Endothelial cell (in vitro differentiated cells): ENCODE measurements at regions not wholly inside any gene's neighbourhood (a gene's known extent, or its start where the extent isn't known, plus 50 kb on each side); places are given as distances from the start of the nearest gene placed in this dataset.

Experiments used
- DNase-seq: peaks from one replicate; pipeline ENCODE4 v3.0.0; 2021; ENCODE audit warnings: low spot score
- H3K27ac Mint-ChIP-seq: one replicate; pipeline ENCODE4 v1.8.0; 2021; ENCODE audit warnings: mixed read lengths, inconsistent platforms; ENCODE audit not compliant: unreplicated experiment
- H3K27me3 Mint-ChIP-seq: one replicate; pipeline ENCODE4 v1.8.0; 2021; ENCODE audit warnings: mild to moderate bottlenecking, moderate library complexity, mixed read lengths, inconsistent platforms; ENCODE audit not compliant: unreplicated experiment
- H3K36me3 Mint-ChIP-seq: one replicate; pipeline ENCODE4 v1.8.0; 2021; ENCODE audit warnings: mild to moderate bottlenecking, low read depth, mixed read lengths, inconsistent platforms; ENCODE audit not compliant: unreplicated experiment
- H3K4me1 Mint-ChIP-seq: one replicate; pipeline ENCODE4 v1.8.0; 2021; ENCODE audit warnings: mild to moderate bottlenecking, mixed read lengths, inconsistent platforms; ENCODE audit not compliant: unreplicated experiment
- H3K4me3 Mint-ChIP-seq: one replicate; pipeline ENCODE4 v1.8.0; 2021; ENCODE audit warnings: mild to moderate bottlenecking, mixed read lengths, inconsistent platforms; ENCODE audit not compliant: unreplicated experiment
- H3K9me3 Mint-ChIP-seq: one replicate; pipeline ENCODE4 v1.8.0; 2021; ENCODE audit warnings: mixed read lengths, inconsistent platforms; ENCODE audit not compliant: unreplicated experiment
- CTCF ChIP-seq: fragments of 200-600 bp; sonication (generic); IDR thresholded peaks from one replicate; pipeline ENCODE4 v1.5.0; 2021; ENCODE audit warnings: antibody characterized with exemption; ENCODE audit not compliant: unreplicated experiment

GRCh38 chr13:69649063-69649392 lies 458.6 kb upstream of the ATXN8OS start:
- Mint-ChIP-seq H3K9me3 (no peaks in the 10 kb centered on the region), H3K36me3 (no peaks in the 10 kb centered on the region), H3K4me1 (no peaks in the 10 kb centered on the region), H3K27me3 (no peaks in the 10 kb centered on the region), H3K27ac (no peak overlapping the region), H3K4me3 (no peak overlapping the region)
- no peak for TF ChIP-seq CTCF
- no peak for DNase-seq

- H3K4me1 Mint-ChIP-seq, result no peaks in the 10 kb centered on the region
- peaks cover 2% of the 10 kb centered on the region for H3K9me3 Mint-ChIP-seq
- no peak overlapping the region for H3K27ac Mint-ChIP-seq
- DNase-seq, result no peak
- no peak for TF ChIP-seq CTCF
- no peak overlapping the region for H3K4me3 Mint-ChIP-seq
- no peaks in the 10 kb centered on the region for H3K36me3 Mint-ChIP-seq
- H3K27me3 Mint-ChIP-seq, result no peaks in the 10 kb centered on the region
Measured at GRCh38 chr13:69648340-69649062, 459.1 kb upstream of the ATXN8OS start.

GRCh38 chr13:69644447-69644846 lies 463.2 kb upstream of the ATXN8OS start:
- no peak overlapping the region for H3K4me3 Mint-ChIP-seq
- H3K27me3 Mint-ChIP-seq, result no peaks in the 10 kb centered on the region
- no peak for TF ChIP-seq CTCF

GRCh38 chr13:69641773-69642172 lies 465.9 kb upstream of the ATXN8OS start:
- no peaks in the 10 kb centered on the region for H3K4me1 Mint-ChIP-seq
- no peaks in the 10 kb centered on the region for H3K27me3 Mint-ChIP-seq
- no peak overlapping the region for H3K4me3 Mint-ChIP-seq
- no peaks in the 10 kb centered on the region for H3K36me3 Mint-ChIP-seq
- DNase-seq, result no peak
- no peak for TF ChIP-seq CTCF
- no peak overlapping the region for H3K27ac Mint-ChIP-seq
- peaks cover 5% of the 10 kb centered on the region for H3K9me3 Mint-ChIP-seq

More at GRCh38 chr13:69644447-69644846, 463.2 kb upstream of the ATXN8OS start:
- no peak for DNase-seq
- H3K36me3 Mint-ChIP-seq, result no peaks in the 10 kb centered on the region
- H3K27ac Mint-ChIP-seq, result no peak overlapping the region
- peaks cover 5% of the 10 kb centered on the region for H3K9me3 Mint-ChIP-seq
- H3K4me1 Mint-ChIP-seq, result no peaks in the 10 kb centered on the region

- no peak overlapping the region for H3K4me3 Mint-ChIP-seq
- DNase-seq, result no peak
- peaks cover 1% of the 10 kb centered on the region for H3K27me3 Mint-ChIP-seq
- H3K9me3 Mint-ChIP-seq, result no peaks in the 10 kb centered on the region
- H3K36me3 Mint-ChIP-seq, result no peaks in the 10 kb centered on the region
- no peaks in the 10 kb centered on the region for H3K4me1 Mint-ChIP-seq
- TF ChIP-seq CTCF, result no peak
- no peak overlapping the region for H3K27ac Mint-ChIP-seq
Measured at GRCh38 chr13:69633044-69633443, 474.6 kb upstream of the ATXN8OS start.
